ENCODE measurements at regions not wholly inside any gene's neighbourhood (a gene's known extent, or its start where the extent isn't known, plus 50 kb on each side); places are given as distances from the start of the nearest gene placed in this dataset.
"Not testable (repeated sequence)": the region's sequence is repeated elsewhere in the genome, so short reads cannot be mapped to it uniquely, and the experiment has no call there.

DNA sequence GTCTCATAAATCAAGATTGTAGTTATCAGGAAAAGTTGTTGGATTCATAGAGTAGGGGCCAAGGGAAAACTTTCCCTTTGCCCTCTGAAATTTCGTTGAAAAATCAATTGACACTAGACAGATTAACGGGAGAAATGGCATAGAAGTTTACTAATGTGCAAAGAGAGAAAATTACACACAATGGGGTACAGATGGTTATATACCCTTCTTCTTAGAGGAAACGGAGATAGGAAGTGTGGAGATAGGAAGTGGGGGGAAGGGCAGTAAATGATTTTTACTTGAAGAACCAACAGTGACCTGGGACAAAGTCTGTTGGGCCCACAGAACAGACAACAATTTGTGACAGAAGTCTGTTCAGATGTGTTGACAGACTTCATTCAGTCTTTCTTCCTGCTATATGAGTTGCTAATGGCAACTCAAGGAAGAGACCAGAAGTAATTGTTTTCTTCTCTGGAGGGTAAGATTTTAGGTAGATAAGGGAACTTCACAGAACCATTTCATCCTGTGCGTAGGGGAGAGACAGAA lies 177.9 kb downstream of the C9orf152 start:
- Histone ChIP-seq H3K9me3 (no peaks in the 10 kb centered on the region), H3K4me3 (no peak overlapping the region), H3K4me1 (ENCODE audit: low read depth) (no peaks in the 10 kb centered on the region), H3K36me3 (ENCODE audit: low read depth) (no peaks in the 10 kb centered on the region)
- TF ChIP-seq, protein P1, sequence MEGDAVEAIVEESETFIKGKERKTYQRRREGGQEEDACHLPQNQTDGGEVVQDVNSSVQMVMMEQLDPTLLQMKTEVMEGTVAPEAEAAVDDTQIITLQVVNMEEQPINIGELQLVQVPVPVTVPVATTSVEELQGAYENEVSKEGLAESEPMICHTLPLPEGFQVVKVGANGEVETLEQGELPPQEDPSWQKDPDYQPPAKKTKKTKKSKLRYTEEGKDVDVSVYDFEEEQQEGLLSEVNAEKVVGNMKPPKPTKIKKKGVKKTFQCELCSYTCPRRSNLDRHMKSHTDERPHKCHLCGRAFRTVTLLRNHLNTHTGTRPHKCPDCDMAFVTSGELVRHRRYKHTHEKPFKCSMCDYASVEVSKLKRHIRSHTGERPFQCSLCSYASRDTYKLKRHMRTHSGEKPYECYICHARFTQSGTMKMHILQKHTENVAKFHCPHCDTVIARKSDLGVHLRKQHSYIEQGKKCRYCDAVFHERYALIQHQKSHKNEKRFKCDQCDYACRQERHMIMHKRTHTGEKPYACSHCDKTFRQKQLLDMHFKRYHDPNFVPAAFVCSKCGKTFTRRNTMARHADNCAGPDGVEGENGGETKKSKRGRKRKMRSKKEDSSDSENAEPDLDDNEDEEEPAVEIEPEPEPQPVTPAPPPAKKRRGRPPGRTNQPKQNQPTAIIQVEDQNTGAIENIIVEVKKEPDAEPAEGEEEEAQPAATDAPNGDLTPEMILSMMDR (IDR thresholded peaks at IDR 0.05) = no peak
- DNase-seq = no peak
- intact Hi-C loops (cut with DNase I, micrococcal nuclease) = no loop called here
- ATAC-seq = no peak

DNA sequence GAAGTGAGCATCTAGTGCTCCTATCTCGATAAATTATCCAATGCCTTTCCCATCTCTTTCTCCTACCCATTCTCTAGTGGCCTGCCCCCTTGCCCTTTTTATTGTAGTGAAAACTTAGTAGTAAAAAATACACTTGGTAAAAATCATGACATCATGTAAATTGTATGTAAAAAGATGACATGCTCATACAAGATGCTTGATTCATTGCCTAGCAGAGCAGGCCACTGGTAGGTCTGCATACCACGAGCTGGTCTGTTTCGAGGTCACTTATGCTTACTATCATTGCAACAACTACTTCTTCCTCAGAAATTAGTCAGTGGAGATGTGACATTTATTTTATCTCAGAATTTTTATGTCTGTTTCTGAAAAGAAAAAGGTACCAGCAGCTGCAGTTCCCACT lies 177.3 kb downstream of the C9orf152 start:
- ATAC-seq = no peak
- intact Hi-C loops (cut with DNase I, micrococcal nuclease) = no loop called here

DNA sequence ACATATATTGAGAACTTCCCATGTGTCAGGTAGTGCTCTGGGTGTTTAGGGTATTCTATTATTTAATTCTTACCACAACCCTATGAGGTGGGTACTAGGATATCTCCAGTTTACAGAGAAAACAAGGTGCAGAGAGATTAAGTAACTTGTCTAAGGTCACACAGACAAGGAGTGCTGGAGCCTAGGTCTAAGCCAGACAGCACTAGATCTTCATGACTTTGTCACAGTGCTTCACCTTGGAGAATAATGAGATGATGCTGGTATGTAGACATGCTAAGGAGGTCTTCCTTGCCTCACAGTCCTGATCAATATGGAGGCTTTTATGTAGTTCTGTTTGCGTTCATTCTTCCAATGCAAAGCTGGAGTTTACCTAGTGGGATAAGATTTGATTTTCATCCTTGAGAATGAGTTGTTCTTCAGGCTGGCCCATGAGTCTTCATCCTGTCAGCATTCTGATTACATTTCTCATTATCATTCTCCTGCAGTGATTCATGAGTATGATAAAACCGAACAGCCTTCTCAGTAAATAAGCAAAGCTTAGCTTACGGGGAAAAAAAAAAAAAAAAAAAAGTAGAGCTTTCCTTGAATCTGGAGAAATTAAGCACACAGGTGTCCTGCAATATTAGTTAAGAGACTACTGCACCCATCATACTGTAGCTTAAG lies 176.3 kb downstream of the C9orf152 start:
- Histone ChIP-seq H3K4me1 (ENCODE audit: low read depth) (no peaks in the 10 kb centered on the region), H3K36me3 (ENCODE audit: low read depth) (no peaks in the 10 kb centered on the region), H3K9me3 (no peaks in the 10 kb centered on the region), H3K4me3 (no peak overlapping the region)
- DNase-seq = no peak
- intact Hi-C loops (cut with DNase I, micrococcal nuclease) = no loop called here
- no peak for ATAC-seq
- TF ChIP-seq, protein P1 (IDR thresholded peaks at IDR 0.05) = no peak

More for the DNA sequence above, 177.3 kb downstream of the C9orf152 start:
- no peak for DNase-seq
- TF ChIP-seq, protein P1 (IDR thresholded peaks at IDR 0.05) = no peak
- Histone ChIP-seq H3K4me3 (no peak overlapping the region), H3K4me1 (ENCODE audit: low read depth) (no peaks in the 10 kb centered on the region), H3K9me3 (no peaks in the 10 kb centered on the region), H3K36me3 (ENCODE audit: low read depth) (no peaks in the 10 kb centered on the region)

DNA sequence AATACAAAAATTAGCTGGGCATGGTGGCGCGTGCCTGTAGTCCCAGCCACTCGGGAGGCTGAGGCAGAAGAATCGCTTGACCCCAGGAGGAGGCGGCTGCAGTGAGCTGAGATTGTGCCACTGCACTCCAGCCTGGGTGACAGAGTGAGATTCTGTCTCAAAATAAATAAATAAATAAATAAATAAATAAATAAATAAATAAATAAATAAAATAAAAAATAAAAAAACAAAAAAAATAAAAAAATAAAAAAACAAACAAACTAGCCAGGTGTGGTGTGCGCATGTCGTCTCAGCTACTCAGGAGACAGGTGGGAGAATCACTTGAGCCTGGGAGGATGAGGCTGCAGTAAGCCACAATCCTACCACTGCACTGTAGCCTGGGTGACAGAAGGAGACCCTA lies 175.4 kb downstream of the C9orf152 start:
- intact Hi-C loops (cut with DNase I, micrococcal nuclease); H3K4me1 ChIP-seq (ENCODE audit: low read depth); ATAC-seq; DNase-seq; H3K36me3 ChIP-seq (ENCODE audit: low read depth); H3K4me3 ChIP-seq; H3K9me3 ChIP-seq: not testable (repeated sequence)

DNA sequence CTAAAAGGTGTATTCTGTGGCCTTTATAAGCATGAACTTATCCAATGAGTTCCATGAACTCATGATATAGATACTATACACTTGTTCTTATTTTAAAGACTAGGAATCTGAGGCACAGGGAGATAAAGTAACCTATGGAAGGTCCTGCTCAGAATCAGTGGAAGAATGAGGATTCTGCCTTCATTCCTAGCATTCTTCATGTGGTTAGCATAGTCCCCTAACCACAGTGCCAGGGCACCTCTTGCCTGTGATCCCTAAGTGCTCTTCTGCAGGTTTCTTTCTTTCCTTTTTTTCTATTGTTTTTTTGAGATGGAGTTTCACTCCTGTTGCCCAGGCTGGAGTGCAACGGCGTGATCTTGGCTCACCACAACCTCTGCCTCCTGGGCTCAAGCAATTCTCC lies 174.1 kb downstream of the C9orf152 start:
- no peaks in the 10 kb centered on the region for H3K9me3 ChIP-seq
- ATAC-seq = no peak
- no peak overlapping the region for H3K4me3 ChIP-seq
- no peaks in the 10 kb centered on the region for H3K4me1 ChIP-seq (ENCODE audit: low read depth)
- intact Hi-C loops (cut with DNase I, micrococcal nuclease) = no loop called here
- H3K36me3 ChIP-seq (ENCODE audit: low read depth) = no peaks in the 10 kb centered on the region
- no peak for DNase-seq
- TF ChIP-seq, protein P1 (IDR thresholded peaks at IDR 0.05) = no peak

DNA sequence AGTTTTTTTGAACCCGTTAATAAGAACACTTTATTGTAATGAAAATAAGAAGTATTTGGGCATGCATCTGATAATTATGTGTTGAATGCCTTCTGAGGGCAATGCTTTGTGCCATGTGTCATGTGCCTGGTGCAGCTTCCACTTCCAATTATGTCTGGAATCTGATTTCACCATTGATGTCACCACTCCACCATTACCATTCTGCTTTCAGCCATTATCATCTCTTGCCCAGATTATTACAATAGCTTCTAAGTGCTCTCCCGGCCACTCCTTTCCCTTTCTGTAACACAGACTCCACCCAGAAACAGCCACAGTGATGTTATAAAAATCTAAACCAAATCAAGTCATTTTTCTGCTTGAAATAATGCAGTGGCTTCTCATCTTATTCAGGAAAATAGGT lies 171.7 kb downstream of the C9orf152 start:
- Histone ChIP-seq H3K4me3 (no peak overlapping the region), H3K4me1 (ENCODE audit: low read depth) (no peaks in the 10 kb centered on the region), H3K9me3 (no peaks in the 10 kb centered on the region), H3K36me3 (ENCODE audit: low read depth) (no peaks in the 10 kb centered on the region)
- ATAC-seq (no peak), DNase-seq (no peak)
- intact Hi-C loops (cut with DNase I, micrococcal nuclease) = no loop called here
- TF ChIP-seq, protein P1 (IDR thresholded peaks at IDR 0.05) = no peak

All from mucosa of descending colon (tissue), 3 donors.